OCI-LY7 (cell line): ENCODE measurements at regions not wholly inside any gene's neighbourhood (a gene's known extent, or its start where the extent isn't known, plus 50 kb on each side); places are given as distances from the start of the nearest gene placed in this dataset.

ENCODE experiments used
- BruUV-seq: library from RNA; stranded (reverse); fragments of 400-500 nt; replicated peaks from 2 replicates; lab custom pipeline; 2021; lab: Mats Ljungman, UMichigan
- CTCF ChIA-PET: fragments of 300-600 bp; sonication (Branson Sonifier 250); formaldehyde crosslinking; loops from one replicate; lab custom pipeline; 2022; ENCODE audit warnings: antibody characterized with exemption; ENCODE audit not compliant: unreplicated experiment; lab: Charles Lee
- POLR2A ChIA-PET: fragments of 300-600 bp; sonication (Branson Sonifier 250); formaldehyde crosslinking; loops from one replicate; lab custom pipeline; 2022; ENCODE audit warnings: antibody characterized with exemption; lab: Charles Lee
- DNase-seq: peaks from one replicate; pipeline ENCODE4 v3.0.0-alpha.2; 2015; ENCODE audit warnings: low spot score
- H2AFZ ChIP-seq: fragments of 200-600 bp; sonication (generic), shearing (Covaris generic); 2 replicates; pipeline ENCODE4 v1.6.1; 2014; ENCODE audit warnings: mild to moderate bottlenecking, antibody characterized with exemption, low read length, moderate library complexity
- H3K27ac ChIP-seq: fragments of 200-600 bp; sonication (generic); 2 replicates; pipeline ENCODE4 v1.5.1; 2014; ENCODE audit warnings: mixed run types, low read depth, mild to moderate bottlenecking, moderate library complexity, low read length, inconsistent platforms; ENCODE audit not compliant: poor library complexity, severe bottlenecking
- H3K36me3 ChIP-seq: fragments of 200-600 bp; sonication (generic); 2 replicates; pipeline ENCODE4 v1.6.1; 2014; ENCODE audit warnings: mild to moderate bottlenecking, antibody characterized with exemption, low read length, moderate library complexity, mixed read lengths; ENCODE audit not compliant: insufficient read depth
- H3K4me1 ChIP-seq: fragments of 200-600 bp; sonication (generic); 2 replicates; pipeline ENCODE4 v1.5.1; 2014; ENCODE audit warnings: mild to moderate bottlenecking, low read length; ENCODE audit not compliant: insufficient read depth, poor library complexity, severe bottlenecking
- H3K4me2 ChIP-seq: fragments of 200-600 bp; sonication (generic); 2 replicates; pipeline ENCODE4 v1.6.1; 2014; ENCODE audit warnings: mild to moderate bottlenecking, low read length
- H3K4me3 ChIP-seq: fragments of 200-600 bp; sonication (generic); 2 replicates; pipeline ENCODE4 v1.5.1; 2014; ENCODE audit warnings: mild to moderate bottlenecking, low read depth, low read length; ENCODE audit not compliant: poor library complexity, severe bottlenecking
- H3K79me2 ChIP-seq: fragments of 200-600 bp; sonication (generic); 2 replicates; pipeline ENCODE4 v1.6.1; 2016; ENCODE audit warnings: low read depth, mild to moderate bottlenecking, low read length, moderate library complexity, mixed read lengths; ENCODE audit not compliant: insufficient read depth
- H3K9me2 ChIP-seq: fragments of 200-600 bp; sonication (generic); 2 replicates; pipeline ENCODE4 v1.6.1; 2016; ENCODE audit warnings: mild to moderate bottlenecking, low read length, mixed read lengths; ENCODE audit not compliant: insufficient read depth
- H3K9me3 ChIP-seq: fragments of 200-600 bp; sonication (generic); 2 replicates; pipeline ENCODE4 v1.6.1; 2014; ENCODE audit warnings: mild to moderate bottlenecking, mixed run types, low read length, mixed read lengths
- H4K20me1 ChIP-seq: fragments of 200-600 bp; sonication (generic); 2 replicates; pipeline ENCODE4 v1.6.1; 2014; ENCODE audit warnings: mild to moderate bottlenecking, antibody characterized with exemption, low read length, moderate library complexity, mixed read lengths; ENCODE audit not compliant: insufficient read depth
- CTCF ChIP-seq: fragments of 200-600 bp; sonication (generic); conservative IDR thresholded peaks from 2 replicates; pipeline ENCODE4 v1.5.1; 2014; ENCODE audit warnings: mild to moderate bottlenecking, antibody characterized with exemption, low read length, moderate library complexity, mixed read lengths
- EZH2phosphoT487 ChIP-seq: fragments of 200-600 bp; sonication (generic); IDR thresholded peaks from 2 replicates; pipeline ENCODE4 v1.6.1; 2018; ENCODE audit warnings: low read depth, borderline replicate concordance, mild to moderate bottlenecking, mixed run types, antibody characterized with exemption, low read length, moderate library complexity, mixed read lengths
- intact Hi-C: fragments of 100-400 bp; cut with micrococcal nuclease; formaldehyde crosslinking; loops from one replicate; pipeline ENCODE4 v1.10.0; 2022; ENCODE audit not compliant: unreplicated experiment

DNA sequence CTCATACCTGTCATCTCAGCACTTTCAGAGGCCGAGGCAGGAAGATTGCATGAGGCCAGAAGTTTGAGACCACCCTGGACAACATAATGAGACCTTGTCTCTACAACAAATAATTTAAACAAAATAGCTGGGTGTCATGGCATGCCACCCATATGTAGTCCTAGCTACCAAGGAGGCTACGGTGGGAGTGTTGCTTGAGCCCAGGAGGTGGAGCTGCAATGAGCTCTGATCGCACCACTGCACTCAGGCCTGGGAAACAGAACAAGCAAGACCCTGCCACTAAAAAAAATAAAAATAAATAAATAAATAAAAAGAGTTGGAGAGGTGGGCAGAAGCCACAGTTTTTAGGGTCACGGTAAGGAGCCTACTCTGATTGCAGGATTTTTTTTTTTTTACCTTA, 136.0 kb downstream of the TANC2 start:
- CTCF ChIA-PET, result no interaction called here
- no peak overlapping the region for H3K4me2 ChIP-seq

DNA sequence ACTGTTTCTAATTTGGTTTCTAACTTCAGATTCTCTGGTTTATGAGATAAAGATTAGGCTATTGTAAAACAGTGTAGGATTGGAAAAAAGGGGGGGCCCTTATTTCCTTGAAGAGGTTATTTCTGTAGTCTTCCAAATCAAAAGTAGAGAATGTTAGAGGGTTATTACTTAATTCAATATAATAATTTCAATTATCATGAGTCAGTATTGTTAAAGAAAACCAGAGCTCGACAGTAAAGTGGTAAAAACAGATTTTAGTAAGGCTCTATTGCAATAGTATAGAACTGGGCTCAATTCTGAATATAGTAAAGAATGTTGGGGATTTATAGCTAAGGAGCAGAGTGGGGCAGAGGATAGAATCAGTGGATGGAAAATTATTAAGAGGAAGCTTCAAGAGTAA, 140.0 kb downstream of the TANC2 start:
- H2AFZ ChIP-seq, result no peak overlapping the region
- H3K9me3 ChIP-seq, result no peaks in the 10 kb centered on the region
- DNase-seq, result no peak
- H3K4me3 ChIP-seq, result no peak overlapping the region
- BruUV-seq, result no TSS peak
- H3K79me2 ChIP-seq, result no peaks in the 10 kb centered on the region
- no peaks in the 10 kb centered on the region for H3K9me2 ChIP-seq
- ChIA-PET POLR2A (no interaction called here), CTCF (no interaction called here)
- no peaks in the 10 kb centered on the region for H3K4me1 ChIP-seq
- intact Hi-C loops, result no loop called here
- H4K20me1 ChIP-seq, result no peaks in the 10 kb centered on the region; the same call in 1 of the 2 replicates
- no peaks in the 10 kb centered on the region for H3K36me3 ChIP-seq
- H3K27ac ChIP-seq, result no peak overlapping the region
- H3K4me2 ChIP-seq, result no peak overlapping the region
- TF ChIP-seq CTCF, result no peak
- no peak for TF ChIP-seq EZH2phosphoT487

More for the DNA sequence above, 136.0 kb downstream of the TANC2 start:
- Histone ChIP-seq H3K36me3 (no peaks in the 10 kb centered on the region), H3K27ac (no peak overlapping the region), H2AFZ (no peak overlapping the region), H4K20me1 (no peaks in the 10 kb centered on the region), H3K4me3 (no peak overlapping the region), H3K9me3 (no peaks in the 10 kb centered on the region), H3K4me1 (no peaks in the 10 kb centered on the region), H3K79me2 (no peaks in the 10 kb centered on the region), H3K9me2 (no peaks in the 10 kb centered on the region)
- intact Hi-C loops, result no loop called here
- POLR2A ChIA-PET, result no interaction called here
- TF ChIP-seq EZH2phosphoT487 (no peak), CTCF (no peak)
- BruUV-seq, result no TSS peak
- DNase-seq, result no peak

- CTCF ChIA-PET, result no interaction called here
- H4K20me1 ChIP-seq, result no peaks in the 10 kb centered on the region; the same call in 1 of the 2 replicates
- TF ChIP-seq EZH2phosphoT487 (no peak), CTCF (no peak)
- H3K36me3 ChIP-seq, result no peaks in the 10 kb centered on the region
- H3K79me2 ChIP-seq, result no peaks in the 10 kb centered on the region
- H3K4me2 ChIP-seq, result no peak overlapping the region
- no peak overlapping the region for H3K4me3 ChIP-seq
- no peak overlapping the region for H2AFZ ChIP-seq
- intact Hi-C loops, result no loop called here
- POLR2A ChIA-PET, result interaction anchor here (0.6 to 1.1 kb wide), 2 partner anchors 86 to 167 kb away, joined by 3 to 4 read pairs; no protein-coding TSS in a partner anchor
- no peaks in the 10 kb centered on the region for H3K4me1 ChIP-seq
- no peak for DNase-seq
- no peaks in the 10 kb centered on the region for H3K9me2 ChIP-seq
- H3K9me3 ChIP-seq, result no peaks in the 10 kb centered on the region
- no peak overlapping the region for H3K27ac ChIP-seq
- BruUV-seq, result no TSS peak
Measured at GRCh38 chr17:63109661-63110060, 143.6 kb downstream of the TANC2 start.
